PC-3 (cell line): ENCODE measurements at regions not wholly inside any gene's neighbourhood (a gene's known extent, or its start where the extent isn't known, plus 50 kb on each side); places are given as distances from the start of the nearest gene placed in this dataset.

Experiments used
- ATAC-seq: fragments of 200-7000 bp; cut with Tn5 transposase; 2 replicates; pipeline ENCODE4 v1.9.1; 2020; ENCODE audit warnings: mild to moderate bottlenecking, moderate library complexity
- BruUV-seq: library from RNA; stranded (reverse); fragments of 400-500 nt; replicated peaks from 2 replicates; lab custom pipeline; 2021; lab: Mats Ljungman, UMichigan
- CTCF ChIA-PET: fragments of 300-600 bp; sonication (Branson Sonifier 250); formaldehyde crosslinking; loops from one replicate; lab custom pipeline; 2022; ENCODE audit warnings: antibody characterized with exemption; lab: Charles Lee
- POLR2A ChIA-PET: fragments of 300-600 bp; sonication (Branson Sonifier 250); formaldehyde crosslinking; loops from one replicate; lab custom pipeline; 2022; ENCODE audit warnings: antibody characterized with exemption; ENCODE audit not compliant: unreplicated experiment; lab: Charles Lee
- DNase-seq: peaks from one replicate; pipeline ENCODE4 v3.0.0-alpha.2; 2015
- H2AFZ ChIP-seq: fragments of 300-600 bp; sonication (generic); 2 replicates; pipeline ENCODE4 v1.6.0; 2016; ENCODE audit warnings: antibody characterized with exemption, low read length
- H3F3A ChIP-seq: fragments of 300-600 bp; sonication (generic); one replicate; pipeline ENCODE4 v1.6.0; 2017; ENCODE audit warnings: antibody characterized with exemption, low read length, control low read depth, mild to moderate bottlenecking; ENCODE audit not compliant: unreplicated experiment
- H3K27ac ChIP-seq: fragments of 300-600 bp; sonication (generic); 2 replicates; pipeline ENCODE4 v1.5.1; 2016; ENCODE audit warnings: mild to moderate bottlenecking, low read length
- H3K27me3 ChIP-seq: fragments of 300-600 bp; sonication (generic); 2 replicates; pipeline ENCODE4 v1.6.1; 2016; ENCODE audit warnings: low read length, mixed read lengths
- H3K36me3 ChIP-seq: fragments of 300-600 bp; sonication (generic); 2 replicates; pipeline ENCODE4 v1.6.1; 2016; ENCODE audit warnings: low read depth, mixed run types, low read length, mixed read lengths
- H3K4me1 ChIP-seq: fragments of 300-600 bp; sonication (generic); 2 replicates; pipeline ENCODE4 v1.5.1; 2016; ENCODE audit warnings: low read length; ENCODE audit not compliant: insufficient read depth
- H3K4me2 ChIP-seq: fragments of 300-600 bp; sonication (generic); 2 replicates; pipeline ENCODE4 v1.6.0; 2016; ENCODE audit warnings: low read length
- H3K4me3 ChIP-seq: fragments of 300-600 bp; sonication (generic); 2 replicates; pipeline ENCODE4 v1.5.1; 2016; ENCODE audit warnings: mild to moderate bottlenecking, low read length, mixed read lengths
- H3K79me2 ChIP-seq: fragments of 300-600 bp; sonication (generic); 2 replicates; pipeline ENCODE4 v1.6.1; 2017; ENCODE audit warnings: low read length, mixed read lengths
- H3K9ac ChIP-seq: fragments of 300-600 bp; sonication (generic); 2 replicates; pipeline ENCODE4 v1.6.0; 2016; ENCODE audit warnings: mild to moderate bottlenecking, low read length
- H3K9me2 ChIP-seq: fragments of 300-600 bp; sonication (generic); replicated peaks from 2 replicates; pipeline ENCODE4 v1.6.1; 2016; ENCODE audit warnings: mixed run types, low read length, mixed read lengths
- H3K9me3 ChIP-seq: fragments of 300-600 bp; sonication (generic); 2 replicates; pipeline ENCODE4 v1.6.1; 2016; ENCODE audit warnings: low read length, mixed read lengths
- H4K20me1 ChIP-seq: fragments of 300-600 bp; sonication (generic); 2 replicates; pipeline ENCODE4 v1.6.1; 2016; ENCODE audit warnings: low read length, mixed read lengths
- CTCF ChIP-seq: fragments of 300-600 bp; sonication (generic); conservative IDR thresholded peaks from 2 replicates; pipeline ENCODE4 v1.5.1; 2017; ENCODE audit warnings: antibody characterized with exemption, low read depth, mild to moderate bottlenecking, low read length
- EZH2 ChIP-seq: fragments of 300-600 bp; sonication (generic); IDR thresholded peaks from one replicate; pipeline ENCODE4 v1.6.1; 2017; ENCODE audit warnings: antibody characterized with exemption, mild to moderate bottlenecking, low read length; ENCODE audit not compliant: unreplicated experiment
- EZH2phosphoT487 ChIP-seq: fragments of 300-600 bp; sonication (generic); IDR thresholded peaks from 2 replicates; pipeline ENCODE4 v1.6.1; 2018; ENCODE audit warnings: mild to moderate bottlenecking, antibody characterized with exemption, low read length, borderline replicate concordance
- intact Hi-C: fragments of 100-400 bp; cut with micrococcal nuclease; formaldehyde crosslinking; loops from 2 replicates; pipeline ENCODE4 v1.9.0; 2023

DNA sequence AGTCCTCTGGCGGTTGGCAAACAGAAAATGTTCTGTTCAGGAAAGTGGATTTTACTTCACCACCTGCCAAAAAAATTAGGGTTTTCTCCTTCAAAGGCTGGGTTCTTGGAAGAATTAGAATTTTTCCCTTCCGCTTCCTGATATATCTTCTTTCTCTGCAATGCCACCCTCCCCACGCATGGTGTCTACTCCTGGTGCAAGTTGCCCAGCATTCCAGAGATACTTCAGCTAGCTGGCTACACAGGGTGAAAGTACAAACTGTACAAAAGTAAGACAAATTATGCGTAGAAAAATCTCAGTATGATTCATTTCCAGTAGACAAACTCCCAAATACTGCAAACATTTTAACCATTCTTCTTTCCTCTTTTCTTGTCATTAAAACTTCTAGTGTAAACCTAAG lies 430.1 kb upstream of the ESRRG start:
- Histone ChIP-seq H3K9me2 (no peaks in the 10 kb centered on the region), H3F3A (no peaks in the 10 kb centered on the region), H3K4me3 (no peak overlapping the region), H3K4me1 (no peaks in the 10 kb centered on the region), H3K27ac (no peak overlapping the region), H3K79me2 (no peaks in the 10 kb centered on the region), H3K9me3 (peaks cover 3% of the 10 kb centered on the region; the same call in 1 of the 2 replicates), H3K4me2 (no peak overlapping the region), H4K20me1 (no peaks in the 10 kb centered on the region), H3K27me3 (0 out of 2 replicates have a peak, but pooled peaks cover 6% of the 10 kb centered on the region), H3K9ac (no peak overlapping the region), H3K36me3 (no peaks in the 10 kb centered on the region), H2AFZ (no peak overlapping the region)
- no peak for ATAC-seq
- DNase-seq, result no peak
- BruUV-seq, result no TSS peak
- POLR2A ChIA-PET, result interaction anchor here (0.6 kb wide), 1 partner anchor 1611 kb away, joined by 6 read pairs; no protein-coding TSS in a partner anchor
- intact Hi-C loops, result no loop called here
- CTCF ChIA-PET, result no interaction called here
- TF ChIP-seq CTCF, result no peak
- no peak for TF ChIP-seq EZH2
- TF ChIP-seq EZH2phosphoT487, result no peak

DNA sequence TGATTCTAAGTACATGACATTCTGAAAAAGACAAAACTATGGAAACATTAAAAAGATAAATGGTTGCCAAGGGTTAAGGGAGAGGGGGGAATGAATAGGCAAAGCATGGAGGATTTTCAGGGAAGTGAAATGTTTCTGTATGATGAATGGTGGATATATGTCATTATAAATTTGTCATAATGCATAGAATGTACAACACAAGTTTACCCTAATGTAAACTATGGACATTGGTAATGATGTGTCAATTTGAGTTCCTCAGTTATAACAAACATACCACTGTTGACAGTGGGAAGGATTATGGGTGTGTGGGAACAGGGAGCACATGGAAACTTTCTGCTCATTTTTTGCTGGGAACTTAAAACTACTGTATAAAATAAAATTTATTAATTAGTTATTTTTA lies 427.1 kb upstream of the ESRRG start:
- Histone ChIP-seq H3F3A (no peaks in the 10 kb centered on the region), H2AFZ (no peak overlapping the region), H3K27me3 (0 out of 2 replicates have a peak, but pooled peaks cover 6% of the 10 kb centered on the region), H3K27ac (no peak overlapping the region), H4K20me1 (no peaks in the 10 kb centered on the region), H3K9ac (no peak overlapping the region), H3K4me1 (no peaks in the 10 kb centered on the region), H3K79me2 (no peaks in the 10 kb centered on the region), H3K4me3 (no peak overlapping the region), H3K36me3 (no peaks in the 10 kb centered on the region), H3K9me2 (no peaks in the 10 kb centered on the region), H3K9me3 (peaks cover 6% of the 10 kb centered on the region; the same call in 1 of the 2 replicates), H3K4me2 (no peak overlapping the region)
- no peak for DNase-seq
- intact Hi-C loops, result no loop called here
- no peak for ATAC-seq
- no TSS peak for BruUV-seq
- POLR2A ChIA-PET, result no interaction called here
- CTCF ChIA-PET, result no interaction called here
- TF ChIP-seq CTCF, result no peak
- no peak for TF ChIP-seq EZH2

DNA sequence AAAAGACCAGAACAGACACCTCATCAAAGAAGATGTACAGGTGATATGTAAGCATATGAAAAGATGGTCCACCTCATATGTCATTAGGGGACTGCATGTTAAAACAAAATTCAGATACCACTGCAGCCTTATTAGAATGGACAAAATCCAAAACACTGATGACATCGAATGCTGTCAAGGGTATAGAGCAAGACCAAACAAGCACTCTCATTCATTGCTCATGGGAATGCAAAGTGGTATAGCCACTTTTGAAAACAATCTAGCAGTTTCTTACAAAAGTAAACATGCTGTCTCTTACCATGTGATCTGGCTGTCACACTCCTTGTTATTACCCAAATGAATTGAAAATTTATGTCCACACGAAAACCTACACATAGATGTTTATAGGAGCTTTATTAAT lies 426.6 kb upstream of the ESRRG start:
- no peak overlapping the region for H3K9ac ChIP-seq
- 0 out of 2 replicates have a peak, but pooled peaks cover 6% of the 10 kb centered on the region for H3K27me3 ChIP-seq
- H3K36me3 ChIP-seq, result no peaks in the 10 kb centered on the region
- no peaks in the 10 kb centered on the region for H4K20me1 ChIP-seq
- TF ChIP-seq CTCF (no peak), EZH2phosphoT487 (no peak), EZH2 (no peak)
- no peak overlapping the region for H2AFZ ChIP-seq
- no peaks in the 10 kb centered on the region for H3K79me2 ChIP-seq
- DNase-seq (no peak), ATAC-seq (no peak)
- H3F3A ChIP-seq, result no peaks in the 10 kb centered on the region
- H3K4me3 ChIP-seq, result no peak overlapping the region
- intact Hi-C loops, result no loop called here
- BruUV-seq, result no TSS peak
- H3K4me2 ChIP-seq, result no peak overlapping the region
- peaks cover 6% of the 10 kb centered on the region; the same call in 1 of the 2 replicates for H3K9me3 ChIP-seq
- CTCF ChIA-PET, result no interaction called here
- no peaks in the 10 kb centered on the region for H3K9me2 ChIP-seq
- H3K27ac ChIP-seq, result no peak overlapping the region
- POLR2A ChIA-PET, result no interaction called here
- H3K4me1 ChIP-seq, result no peaks in the 10 kb centered on the region
